Right lobe of liver (tissue), 4 donors: ENCODE measurements at regions not wholly inside any gene's neighbourhood (a gene's known extent, or its start where the extent isn't known, plus 50 kb on each side); places are given as distances from the start of the nearest gene placed in this dataset.

Experiments
- POLR2A ChIP-seq: fragments of 450-650 bp; IDR thresholded peaks from one replicate; pipeline ENCODE4 v1.6.1; 2017; ENCODE audit warnings: antibody characterized with exemption, mild to moderate bottlenecking
- TF ChIP-seq, protein P1 (sequence below), 4 donors: fragments of 200-600 bp in 3 of 4; fragments of 450-650 bp in 1 of 4; IDR thresholded peaks; one replicate each; pipeline versions ENCODE4 v1.5.1 to v1.8.0; 2016 to 2022; ENCODE audit warnings: antibody characterized with exemption in 4 of 4, mild to moderate bottlenecking in 2 of 4
- donor health status: DM: no; HTN: no; CAD: no.
- donor health status: DM: no; HTN: no; CAD: no.
- donor health status: DM: no; HTN: yes; CAD: no.

GRCh38 chrX:109920325-109920724 is 82.6 kb upstream of the TMEM164 start:
- TF ChIP-seq, protein P1, sequence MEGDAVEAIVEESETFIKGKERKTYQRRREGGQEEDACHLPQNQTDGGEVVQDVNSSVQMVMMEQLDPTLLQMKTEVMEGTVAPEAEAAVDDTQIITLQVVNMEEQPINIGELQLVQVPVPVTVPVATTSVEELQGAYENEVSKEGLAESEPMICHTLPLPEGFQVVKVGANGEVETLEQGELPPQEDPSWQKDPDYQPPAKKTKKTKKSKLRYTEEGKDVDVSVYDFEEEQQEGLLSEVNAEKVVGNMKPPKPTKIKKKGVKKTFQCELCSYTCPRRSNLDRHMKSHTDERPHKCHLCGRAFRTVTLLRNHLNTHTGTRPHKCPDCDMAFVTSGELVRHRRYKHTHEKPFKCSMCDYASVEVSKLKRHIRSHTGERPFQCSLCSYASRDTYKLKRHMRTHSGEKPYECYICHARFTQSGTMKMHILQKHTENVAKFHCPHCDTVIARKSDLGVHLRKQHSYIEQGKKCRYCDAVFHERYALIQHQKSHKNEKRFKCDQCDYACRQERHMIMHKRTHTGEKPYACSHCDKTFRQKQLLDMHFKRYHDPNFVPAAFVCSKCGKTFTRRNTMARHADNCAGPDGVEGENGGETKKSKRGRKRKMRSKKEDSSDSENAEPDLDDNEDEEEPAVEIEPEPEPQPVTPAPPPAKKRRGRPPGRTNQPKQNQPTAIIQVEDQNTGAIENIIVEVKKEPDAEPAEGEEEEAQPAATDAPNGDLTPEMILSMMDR (IDR thresholded peaks at IDR 0.05), result no peak
- no peak for TF ChIP-seq POLR2A
